HL-60 (cell line): ENCODE measurements at regions not wholly inside any gene's neighbourhood (a gene's known extent, or its start where the extent isn't known, plus 50 kb on each side); places are given as distances from the start of the nearest gene placed in this dataset.

Experiments used
- CTCF ChIP-seq: IDR thresholded peaks from one replicate; pipeline ENCODE4 v1.5.1; 2011; ENCODE audit warnings: low read length, control low read depth, inconsistent platforms; ENCODE audit not compliant: insufficient read depth
- POLR2AphosphoS5 ChIP-seq: IDR thresholded peaks from 2 replicates; pipeline ENCODE4 v1.6.1; 2012; ENCODE audit warnings: low read depth
- SPI1 ChIP-seq: IDR thresholded peaks from 2 replicates; pipeline ENCODE4 v1.6.1; 2012; ENCODE audit warnings: low read depth, mild to moderate bottlenecking, borderline replicate concordance

GRCh38 chr2:185174353-185174752 lies 564.3 kb upstream of the FSIP2 start:
- no peak for TF ChIP-seq CTCF
- no peak for TF ChIP-seq POLR2AphosphoS5
- TF ChIP-seq SPI1 = no peak
